IMR-90 (cell line): ENCODE measurements at regions not wholly inside any gene's neighbourhood (a gene's known extent, or its start where the extent isn't known, plus 50 kb on each side); places are given as distances from the start of the nearest gene placed in this dataset.

Experiments used
- ATAC-seq: fragments of 200-7000 bp; cut with Tn5 transposase; 2 replicates; pipeline ENCODE4 v1.9.1; 2020; ENCODE audit warnings: low read depth, mild to moderate bottlenecking, moderate library complexity
- BruUV-seq: library from RNA; stranded (reverse); fragments of 400-500 nt; replicated peaks from 2 replicates; lab custom pipeline; 2021; lab: Mats Ljungman, UMichigan
- CTCF ChIA-PET: fragments of 300-600 bp; formaldehyde crosslinking; extraction: SDS; loops from one replicate; lab custom pipeline; 2021; ENCODE audit warnings: antibody characterized with exemption; lab: Yijun Ruan, JAX
- POLR2A ChIA-PET: fragments of 300-600 bp; sonication (Branson Sonifier 250); formaldehyde crosslinking; loops from one replicate; lab custom pipeline; 2022; ENCODE audit warnings: antibody characterized with exemption; ENCODE audit not compliant: unreplicated experiment; lab: Charles Lee
- DNase-seq: peaks from one replicate; pipeline ENCODE4 v3.0.0; 2013
- H2AFZ ChIP-seq: replicated peaks from 2 replicates; pipeline ENCODE3; 2013; ENCODE audit warnings: low read length, mild to moderate bottlenecking; ENCODE audit not compliant: poor library complexity
- H2AK5ac ChIP-seq: 2 replicates; pipeline ENCODE4 v1.6.1; 2013; ENCODE audit warnings: low read depth, low read length, inconsistent platforms
- H2AK9ac ChIP-seq: replicated peaks from 2 replicates; pipeline ENCODE3; 2013; ENCODE audit warnings: mild to moderate bottlenecking, low read depth, low read length, moderate library complexity; ENCODE audit not compliant: poor library complexity
- H2BK120ac ChIP-seq: 2 replicates; pipeline ENCODE4 v1.6.1; 2013; ENCODE audit warnings: low read depth, low read length, inconsistent platforms
- H2BK15ac ChIP-seq: 3 replicates; pipeline ENCODE4 v1.6.1; 2013; ENCODE audit warnings: low read depth, low read length, inconsistent platforms
- H2BK20ac ChIP-seq: 2 replicates; pipeline ENCODE4 v1.6.1; 2013; ENCODE audit warnings: low read depth, mild to moderate bottlenecking, inconsistent platforms, low read length, moderate library complexity
- H2BK5ac ChIP-seq: 2 replicates; pipeline ENCODE4 v1.6.1; 2013; ENCODE audit warnings: mild to moderate bottlenecking, low read depth, low read length, inconsistent platforms; ENCODE audit not compliant: poor library complexity, severe bottlenecking
- H3K14ac ChIP-seq: replicated peaks from 2 replicates; pipeline ENCODE4 v1.6.1; 2013; ENCODE audit warnings: low read depth, low read length, inconsistent platforms
- H3K18ac ChIP-seq: 2 replicates; pipeline ENCODE4 v1.6.1; 2013; ENCODE audit warnings: low read depth, low read length, control low read depth
- H3K23ac ChIP-seq: 2 replicates; pipeline ENCODE4 v1.6.1; 2013; ENCODE audit warnings: low read depth, low read length, inconsistent platforms
- H3K27ac ChIP-seq: 2 replicates; pipeline ENCODE4 v1.5.1; 2013; ENCODE audit warnings: mild to moderate bottlenecking, control low read depth, low read length; ENCODE audit not compliant: insufficient read depth
- H3K27me3 ChIP-seq: 2 replicates; pipeline ENCODE4 v1.6.1; 2013; ENCODE audit warnings: low read length; ENCODE audit not compliant: control insufficient read depth, insufficient read depth
- H3K36me3 ChIP-seq: 2 replicates; pipeline ENCODE4 v1.6.1; 2013; ENCODE audit warnings: low read length, mixed read lengths; ENCODE audit not compliant: control insufficient read depth, insufficient read depth
- H3K4ac ChIP-seq: 2 replicates; pipeline ENCODE4 v1.6.1; 2013; ENCODE audit warnings: low read depth, low read length, inconsistent platforms
- H3K4me1 ChIP-seq: 2 replicates; pipeline ENCODE4 v1.6.1; 2013; ENCODE audit warnings: low read length, mixed read lengths; ENCODE audit not compliant: control insufficient read depth, insufficient read depth
- H3K4me2 ChIP-seq: 2 replicates; pipeline ENCODE4 v1.6.1; 2013; ENCODE audit warnings: low read depth, mild to moderate bottlenecking, control low read depth, low read length, moderate library complexity
- H3K4me3 ChIP-seq: 2 replicates; pipeline ENCODE4 v1.5.1; 2013; ENCODE audit warnings: low read depth, mild to moderate bottlenecking, control low read depth, low read length, moderate library complexity; ENCODE audit not compliant: insufficient read depth
- H3K56ac ChIP-seq: 2 replicates; pipeline ENCODE4 v1.6.1; 2013; ENCODE audit warnings: low read length, inconsistent platforms; ENCODE audit not compliant: insufficient read depth; ENCODE audit errors: extremely low read depth
- H3K79me1 ChIP-seq, 2 experiments: 2 replicates each; pipeline ENCODE4 v1.6.1; 2013; ENCODE audit warnings: low read length in 2 of 2, inconsistent platforms in 1 of 2, low read depth in 1 of 2
- H3K9ac ChIP-seq: 2 replicates; pipeline ENCODE4 v1.6.1; 2013; ENCODE audit warnings: low read depth, low read length, control low read depth
- H3K9me1 ChIP-seq: 2 replicates; pipeline ENCODE4 v1.6.1; 2013; ENCODE audit warnings: low read length, inconsistent platforms; ENCODE audit not compliant: insufficient read depth
- H3K9me3 ChIP-seq: 2 replicates; pipeline ENCODE4 v1.6.1; 2013; ENCODE audit warnings: low read length; ENCODE audit not compliant: control insufficient read depth, insufficient read depth
- H4K20me1 ChIP-seq: 2 replicates; pipeline ENCODE4 v1.6.1; 2013; ENCODE audit warnings: low read length, inconsistent platforms; ENCODE audit not compliant: insufficient read depth
- H4K5ac ChIP-seq: 2 replicates; pipeline ENCODE4 v1.6.1; 2013; ENCODE audit warnings: mild to moderate bottlenecking, low read depth, low read length, control low read depth
- H4K8ac ChIP-seq, 2 experiments: 2 replicates each; pipeline ENCODE4 v1.6.1; 2013; ENCODE audit warnings: low read depth in 2 of 2, low read length in 2 of 2, control low read depth in 1 of 2, inconsistent platforms in 1 of 2
- H4K91ac ChIP-seq: 2 replicates; pipeline ENCODE4 v1.6.1; 2013; ENCODE audit warnings: low read depth, low read length, inconsistent platforms; ENCODE audit not compliant: insufficient read depth
- CHD1 ChIP-seq: IDR thresholded peaks from 2 replicates; pipeline ENCODE4 v1.6.1; 2012; ENCODE audit warnings: low read depth, low read length, improper control_type of control experiment
- WGBS, 2 experiments: methylation state at CpG; one replicate each; pipeline versions ENCODE4 v1.1.5 to v1.1.7; 2013; ENCODE audit warnings: missing lambda C conversion rate in 2 of 2; ENCODE audit not compliant: insufficient read length in 1 of 2; ENCODE audit errors: extremely low coverage in 2 of 2; 5-methylcytosine and 5-hydroxymethylcytosine counted together
- dilution Hi-C: fragments of 300-500 bp; cut with HindIII; formaldehyde crosslinking; loops from one replicate; pipeline ENCODE4 v1.14.3; 2018; ENCODE audit warnings: low sequenced_read_pairs; ENCODE audit not compliant: unreplicated experiment
- in situ Hi-C: fragments of 300-500 bp; cut with MboI; formaldehyde crosslinking; loops from 3 replicates; pipeline ENCODE4 v1.14.3; 2019; ENCODE audit warnings: low sequenced_read_pairs, inconsistent platforms, mixed read lengths
- intact Hi-C: fragments of 100-400 bp; cut with micrococcal nuclease; formaldehyde crosslinking; loops from 2 replicates; pipeline ENCODE4 v1.10.0; 2022

DNA sequence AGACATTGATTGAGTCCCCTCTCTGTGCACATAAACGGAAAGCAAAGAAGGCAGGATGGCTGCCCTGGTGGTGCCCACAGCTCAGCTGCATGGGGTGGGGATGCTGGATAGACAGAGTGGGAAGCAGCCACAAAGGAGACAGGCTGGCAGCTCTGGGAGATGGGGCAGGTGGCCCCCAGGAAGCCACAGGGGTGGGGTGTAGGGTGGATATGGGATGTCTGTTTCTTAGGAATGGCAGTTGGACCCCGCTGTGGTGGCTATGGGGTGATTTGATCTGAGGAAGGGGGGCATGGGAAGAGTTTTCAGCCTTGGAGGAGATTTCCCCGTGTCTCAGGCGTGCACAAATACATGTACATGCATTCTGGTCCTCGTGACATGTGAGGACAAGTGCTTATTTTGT lies 50.2 kb upstream of the VDAC1 start:
- no peak overlapping the region for H3K18ac ChIP-seq
- no peak overlapping the region for H2BK20ac ChIP-seq
- H3K4ac ChIP-seq: no peak overlapping the region
- no peaks in the 10 kb centered on the region for H3K36me3 ChIP-seq
- no peak overlapping the region for H4K5ac ChIP-seq
- intact Hi-C loops (no loop called here), in situ Hi-C loops (no loop called here), dilution Hi-C loops (no loop called here)
- H4K20me1 ChIP-seq: no peaks in the 10 kb centered on the region
- H3K4me2 ChIP-seq: no peak overlapping the region
- H2BK15ac ChIP-seq: no peak overlapping the region
- ChIA-PET CTCF (no interaction called here), POLR2A (no interaction called here)
- no peaks in the 10 kb centered on the region for H3K9me3 ChIP-seq
- no peaks in the 10 kb centered on the region for H3K4me1 ChIP-seq
- H2BK5ac ChIP-seq: no peak overlapping the region
- no peak for ATAC-seq
- no peak overlapping the region for H2AFZ ChIP-seq
- WGBS, 2 experiments: 57% methylated on average over 1 of the region's 5 CpGs; no CpG with 5 or more reads in 1 of the 2 experiments
- H2BK120ac ChIP-seq: no peak overlapping the region
- no peak overlapping the region for H2AK9ac ChIP-seq
- no peak overlapping the region for H4K8ac ChIP-seq
- H3K23ac ChIP-seq: no peak overlapping the region
- no peak for TF ChIP-seq CHD1
- H3K27me3 ChIP-seq: peaks cover 26% of the 10 kb centered on the region
- H2AK5ac ChIP-seq: no peak overlapping the region
- no peak overlapping the region for H4K91ac ChIP-seq
- no peak overlapping the region for H3K14ac ChIP-seq
- DNase-seq: no peak
- H3K56ac ChIP-seq: no peak overlapping the region
- no TSS peak for BruUV-seq
- H3K79me1 ChIP-seq: no peaks in the 10 kb centered on the region
- 0 out of 2 replicates have a peak, but pooled peaks cover 1% of the 10 kb centered on the region for H3K9me1 ChIP-seq
- no peak overlapping the region for H3K27ac ChIP-seq
- H3K4me3 ChIP-seq: no peak overlapping the region
- H3K9ac ChIP-seq: no peak overlapping the region
